OCI-LY3 (cell line): ENCODE measurements at regions not wholly inside any gene's neighbourhood (a gene's known extent, or its start where the extent isn't known, plus 50 kb on each side); places are given as distances from the start of the nearest gene placed in this dataset.

Source experiments
- H2AFZ ChIP-seq: fragments of 200-600, 300-600 bp; shearing (Covaris generic); 2 replicates; pipeline ENCODE4 v1.6.0; 2014; ENCODE audit warnings: antibody characterized with exemption, low read depth, low read length
- H3K27ac ChIP-seq: fragments of 200-600, 300-600 bp; sonication (generic); 2 replicates; pipeline ENCODE4 v1.5.1; 2014; ENCODE audit warnings: mild to moderate bottlenecking, low read length, moderate library complexity, mixed read lengths
- H3K27me3 ChIP-seq: fragments of 200-600, 300-600 bp; sonication (generic); 2 replicates; pipeline ENCODE4 v1.6.1; 2014; ENCODE audit warnings: low read depth, low read length, mixed read lengths
- H3K36me3 ChIP-seq: fragments of 200-600, 300-600 bp; sonication (generic); replicated peaks from 2 replicates; pipeline ENCODE3; 2014; ENCODE audit warnings: low read depth, low read length, mixed read lengths
- H3K4me1 ChIP-seq: fragments of 300-600, 200-600 bp; sonication (generic); 2 replicates; pipeline ENCODE4 v1.6.1; 2014; ENCODE audit warnings: low read length, mixed read lengths
- H3K4me2 ChIP-seq: fragments of 200-600, 300-600 bp; sonication (generic); 2 replicates; pipeline ENCODE4 v1.6.1; 2014; ENCODE audit warnings: low read length, mixed read lengths
- H3K4me3 ChIP-seq: fragments of 300-600, 200-600 bp; sonication (generic); 2 replicates; pipeline ENCODE4 v1.5.1; 2014; ENCODE audit warnings: antibody characterized with exemption, mild to moderate bottlenecking, low read length, moderate library complexity
- H3K79me2 ChIP-seq: fragments of 300-600, 200-600 bp; shearing (Covaris generic); 2 replicates; pipeline ENCODE4 v1.6.1; 2014; ENCODE audit warnings: mild to moderate bottlenecking, low read length, mixed read lengths
- H3K9ac ChIP-seq: fragments of 300-600, 200-600 bp; shearing (Covaris generic); 2 replicates; pipeline ENCODE4 v1.6.0; 2014; ENCODE audit warnings: mild to moderate bottlenecking, low read length, moderate library complexity
- H3K9me3 ChIP-seq: fragments of 200-600, 300-600 bp; shearing (Covaris generic); 2 replicates; pipeline ENCODE4 v1.6.1; 2014; ENCODE audit warnings: low read length, mixed read lengths; ENCODE audit not compliant: insufficient read depth
- H4K20me1 ChIP-seq: fragments of 200-600, 300-600 bp; sonication (generic); 2 replicates; pipeline ENCODE4 v1.6.1; 2016; ENCODE audit warnings: low read length, mixed read lengths; ENCODE audit not compliant: insufficient read depth
- CTCF ChIP-seq: fragments of 200-600, 300-600 bp; sonication (generic); IDR thresholded peaks from 2 replicates; pipeline ENCODE4 v1.5.1; 2014; ENCODE audit warnings: antibody characterized with exemption, low read length, low read depth
- EZH2phosphoT487 ChIP-seq: fragments of 200-600 bp; shearing (Covaris generic); IDR thresholded peaks from 2 replicates; pipeline ENCODE4 v1.6.1; 2018; ENCODE audit warnings: antibody characterized with exemption, mixed run types, low read depth

- Histone ChIP-seq H2AFZ (no peak overlapping the region), H3K9ac (no peak overlapping the region), H3K27me3 (no peaks in the 10 kb centered on the region), H4K20me1 (no peaks in the 10 kb centered on the region), H3K79me2 (no peaks in the 10 kb centered on the region), H3K27ac (no peak overlapping the region), H3K4me1 (peaks cover 21% of the 10 kb centered on the region), H3K9me3 (peaks cover 8% of the 10 kb centered on the region; the same call in 1 of the 2 replicates), H3K4me3 (no peak overlapping the region), H3K4me2 (no peak overlapping the region), H3K36me3 (no peaks in the 10 kb centered on the region)
- TF ChIP-seq CTCF (no peak), EZH2phosphoT487 (no peak)
These were observed 219.6 kb upstream of the SHH start for GRCh38 chr7:156031679-156032478.

- Histone ChIP-seq H4K20me1 (no peaks in the 10 kb centered on the region), H2AFZ (no peak overlapping the region), H3K27me3 (no peaks in the 10 kb centered on the region), H3K9me3 (peaks cover 8% of the 10 kb centered on the region; the same call in 1 of the 2 replicates), H3K4me1 (peaks cover 11% of the 10 kb centered on the region), H3K4me3 (no peak overlapping the region), H3K36me3 (no peaks in the 10 kb centered on the region), H3K27ac (no peak overlapping the region), H3K4me2 (no peak overlapping the region), H3K9ac (no peak overlapping the region), H3K79me2 (no peaks in the 10 kb centered on the region)
- TF ChIP-seq CTCF: no peak
- no peak for TF ChIP-seq EZH2phosphoT487
These were observed 217.3 kb upstream of the SHH start for GRCh38 chr7:156029460-156030007.

DNA sequence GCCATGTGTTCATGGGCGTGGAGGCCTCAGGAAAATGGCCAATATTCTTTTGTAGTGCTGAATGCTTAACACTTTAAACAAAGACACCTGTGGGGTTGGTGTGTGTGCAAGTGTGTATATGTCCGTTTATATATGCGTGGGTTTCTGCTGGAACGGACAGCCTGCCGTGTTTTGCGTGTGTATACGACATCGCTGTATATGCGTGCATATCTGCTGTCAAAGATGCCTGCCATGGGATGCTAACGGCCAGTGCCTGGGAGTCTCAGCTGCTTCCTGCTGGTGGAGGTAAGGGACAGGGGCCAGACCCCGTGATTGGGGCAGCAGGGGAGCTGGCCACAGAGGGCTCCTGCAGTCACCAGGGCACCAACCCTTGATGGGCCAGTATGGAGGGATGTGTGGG is 216.3 kb upstream of the SHH start:
- H3K4me3 ChIP-seq: no peak overlapping the region
- H3K27ac ChIP-seq: no peak overlapping the region
- peaks cover 8% of the 10 kb centered on the region; the same call in 1 of the 2 replicates for H3K9me3 ChIP-seq
- H3K9ac ChIP-seq: no peak overlapping the region
- no peak for TF ChIP-seq EZH2phosphoT487
- TF ChIP-seq CTCF: no peak
- H3K4me1 ChIP-seq: 0 out of 2 replicates have a peak, but pooled peaks cover under 1% of the 10 kb centered on the region
- no peak overlapping the region for H2AFZ ChIP-seq
- no peaks in the 10 kb centered on the region for H4K20me1 ChIP-seq
- H3K36me3 ChIP-seq: no peaks in the 10 kb centered on the region
- H3K4me2 ChIP-seq: no peak overlapping the region
- no peaks in the 10 kb centered on the region for H3K79me2 ChIP-seq
- no peaks in the 10 kb centered on the region for H3K27me3 ChIP-seq

GRCh38 chr7:156027821-156028220 is 215.6 kb upstream of the SHH start:
- Histone ChIP-seq H3K36me3 (no peaks in the 10 kb centered on the region), H3K9ac (no peak overlapping the region), H3K27ac (no peak overlapping the region), H2AFZ (no peak overlapping the region), H3K27me3 (no peaks in the 10 kb centered on the region), H3K4me1 (no peaks in the 10 kb centered on the region), H3K9me3 (peaks cover 4% of the 10 kb centered on the region; the same call in 1 of the 2 replicates), H4K20me1 (no peaks in the 10 kb centered on the region), H3K79me2 (no peaks in the 10 kb centered on the region), H3K4me3 (no peak overlapping the region), H3K4me2 (no peak overlapping the region)
- no peak for TF ChIP-seq EZH2phosphoT487
- no peak for TF ChIP-seq CTCF
